ENCODE measurements at regions not wholly inside any gene's neighbourhood (a gene's known extent, or its start where the extent isn't known, plus 50 kb on each side); places are given as distances from the start of the nearest gene placed in this dataset.
"Not testable (repeated sequence)": the region's sequence is repeated elsewhere in the genome, so short reads cannot be mapped to it uniquely, and the experiment has no call there.

DNA sequence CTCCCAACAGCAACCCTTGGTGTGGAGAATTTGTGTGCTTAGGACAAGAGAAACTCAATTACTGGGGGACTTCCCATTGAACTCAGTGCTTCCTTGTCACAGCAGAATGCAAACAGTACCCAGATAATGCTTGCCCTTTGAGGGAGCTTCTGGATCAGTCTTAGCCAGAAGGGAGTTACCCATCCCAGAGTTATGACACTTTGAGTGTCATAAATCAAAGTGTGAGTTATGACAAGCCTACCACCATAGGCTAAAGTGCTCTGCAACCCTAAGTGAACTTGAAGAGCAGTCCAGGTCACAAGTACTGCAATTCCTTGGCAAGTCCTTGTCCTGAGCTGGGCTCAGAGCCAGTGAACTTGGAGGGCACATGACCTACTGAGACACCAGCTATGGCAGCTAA lies 1513.9 kb upstream of the PCDH10 start:
- Mint-ChIP-seq H3K27ac (no peak overlapping the region), H3K36me3 (no peaks in the 10 kb centered on the region), H3K27me3 (no peaks in the 10 kb centered on the region), H3K9me3 (peaks cover 6 to 11% (median 8%) of the 10 kb centered on the region in 3 donors), H3K4me3 (no peak overlapping the region), H3K4me1 (no peaks in the 10 kb centered on the region)

GRCh38 chr4:131638781-131639180 lies 1510.3 kb upstream of the PCDH10 start:
- Mint-ChIP-seq H3K36me3 (no peaks in the 10 kb centered on the region), H3K27me3 (no peaks in the 10 kb centered on the region), H3K9me3 (peaks cover 6 to 14% (median 7%) of the 10 kb centered on the region in 3 donors), H3K4me1 (no peaks in the 10 kb centered on the region), H3K4me3 (no peak overlapping the region), H3K27ac (no peak overlapping the region)

DNA sequence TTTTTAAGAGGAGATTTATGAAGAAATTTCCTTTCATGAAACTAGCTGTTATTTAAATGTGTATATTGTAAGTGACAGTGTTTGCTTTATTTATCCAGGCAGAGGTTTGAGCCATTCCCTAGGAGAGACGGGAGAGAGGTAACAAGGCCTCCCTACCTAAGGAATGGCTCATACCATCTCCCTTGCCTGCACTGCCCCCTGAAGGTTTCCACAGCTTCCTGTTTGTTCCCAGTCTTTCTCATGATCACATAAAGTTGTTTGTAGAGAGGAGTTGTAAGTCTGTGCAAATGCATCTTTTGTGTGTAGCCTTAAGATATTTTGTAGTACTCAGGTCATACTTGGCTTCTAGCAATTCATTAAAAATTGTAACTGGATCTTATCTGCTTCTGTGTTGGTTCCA lies 1504.5 kb upstream of the PCDH10 start:
- Mint-ChIP-seq H3K27me3 (no peaks in the 10 kb centered on the region), H3K4me1 (no peaks in the 10 kb centered on the region), H3K27ac (no peak overlapping the region), H3K4me3 (no peak overlapping the region), H3K9me3 (peaks cover 0 to 14% (median 0%) of the 10 kb centered on the region in 3 donors), H3K36me3 (no peaks in the 10 kb centered on the region)

DNA sequence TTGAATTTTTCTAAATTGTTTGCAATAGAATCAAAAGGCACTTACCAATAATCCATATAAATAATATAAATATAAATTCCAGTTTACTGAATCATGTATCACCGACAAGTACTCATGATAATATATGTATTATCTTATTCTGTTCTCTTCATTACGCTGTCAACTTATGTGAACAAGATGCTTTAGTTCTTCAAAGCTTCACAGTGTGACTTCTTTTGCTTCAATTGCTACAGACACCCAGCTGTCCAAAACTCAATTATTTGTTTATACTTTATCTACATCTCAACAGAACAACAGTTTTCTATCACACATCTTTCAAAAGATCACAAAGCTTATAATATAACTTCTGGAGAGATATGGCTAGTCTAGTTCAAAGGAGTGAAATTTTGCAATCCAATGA lies 1499.9 kb upstream of the PCDH10 start:
- H3K4me1 Mint-ChIP-seq, result peaks cover 0 to 2% (median 0%) of the 10 kb centered on the region in 3 donors
- H3K4me3 Mint-ChIP-seq, result no peak overlapping the region
- no peak overlapping the region for H3K27ac Mint-ChIP-seq
- H3K27me3 Mint-ChIP-seq, result no peaks in the 10 kb centered on the region
- H3K9me3 Mint-ChIP-seq, result peaks cover 0 to 4% (median 2%) of the 10 kb centered on the region in 3 donors
- no peaks in the 10 kb centered on the region for H3K36me3 Mint-ChIP-seq

DNA sequence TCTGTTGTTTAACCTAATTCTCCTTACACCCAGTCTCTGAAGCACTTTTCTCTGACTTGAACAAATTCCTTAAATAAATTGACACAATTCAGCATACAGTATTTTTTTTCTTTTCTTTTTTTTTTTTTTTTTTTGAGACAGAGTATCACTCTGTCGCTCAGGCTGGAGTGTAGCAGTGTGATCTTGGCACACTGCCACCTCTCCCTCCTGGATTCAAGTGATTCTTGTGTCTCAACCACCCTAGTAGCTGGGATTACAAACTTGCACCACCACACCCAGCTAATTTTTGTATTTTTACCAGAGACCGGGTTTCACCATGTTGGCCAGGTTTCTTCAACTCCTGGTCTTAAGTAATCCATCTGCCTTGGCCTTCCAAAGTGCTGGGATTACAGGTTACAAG lies 1498.1 kb upstream of the PCDH10 start:
- Mint-ChIP-seq H3K27ac (no peak overlapping the region), H3K27me3 (no peaks in the 10 kb centered on the region), H3K36me3 (no peaks in the 10 kb centered on the region), H3K4me3 (no peak overlapping the region), H3K4me1 (peaks cover 0 to 2% (median 0%) of the 10 kb centered on the region in 3 donors), H3K9me3 (peaks cover 0 to 4% (median 2%) of the 10 kb centered on the region in 3 donors)

DNA sequence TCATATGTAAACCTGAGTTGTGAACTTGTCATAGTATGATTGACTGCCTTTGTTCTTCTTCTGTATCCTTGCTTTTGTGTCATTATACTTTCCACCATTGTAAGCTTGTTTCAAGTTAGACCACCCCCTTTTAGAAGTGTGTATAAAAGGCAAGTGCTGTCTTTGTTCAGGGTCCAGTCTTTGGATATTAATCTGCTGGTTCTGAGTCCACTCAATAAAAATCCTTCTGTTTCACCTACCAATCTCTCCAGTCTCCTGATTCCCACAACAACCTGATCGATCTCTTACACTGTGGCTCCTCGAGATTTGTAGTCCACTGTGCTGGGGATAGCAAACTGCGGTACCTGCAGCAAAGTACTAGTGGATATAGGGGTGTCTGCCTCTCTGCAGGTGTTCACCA lies 1465.8 kb upstream of the PCDH10 start:
- peaks cover 2 to 15% (median 3%) of the 10 kb centered on the region in 3 donors for H3K9me3 Mint-ChIP-seq

DNA sequence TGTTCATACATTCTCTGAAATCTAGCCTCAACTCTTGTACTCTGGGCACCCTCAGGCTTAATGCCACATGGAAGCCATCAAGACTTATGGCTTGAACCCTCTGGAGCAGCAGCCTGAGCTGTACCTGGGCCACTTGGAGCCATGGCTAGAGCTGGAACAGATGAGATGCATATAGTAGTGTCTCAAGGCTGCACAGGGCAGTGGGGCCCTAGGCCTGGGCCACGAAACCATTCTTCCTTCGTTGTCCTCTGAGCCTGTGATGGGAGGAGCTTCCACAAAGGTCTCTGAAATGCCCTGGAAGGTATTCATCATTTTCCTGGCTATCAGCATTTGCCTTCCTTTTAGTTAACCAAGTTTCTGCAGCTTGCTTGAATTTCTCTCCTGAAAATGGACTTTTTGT lies 1427.2 kb upstream of the PCDH10 start:
- no peak overlapping the region for H3K4me3 Mint-ChIP-seq
- H3K36me3 Mint-ChIP-seq, result no peaks in the 10 kb centered on the region
- H3K4me1 Mint-ChIP-seq, result no peaks in the 10 kb centered on the region
- no peak overlapping the region for H3K27ac Mint-ChIP-seq
- H3K27me3 Mint-ChIP-seq, result no peaks in the 10 kb centered on the region
- peaks cover 0 to 3% (median 2%) of the 10 kb centered on the region in 3 donors for H3K9me3 Mint-ChIP-seq

More for the DNA sequence above, 1465.8 kb upstream of the PCDH10 start:
- H3K36me3 Mint-ChIP-seq, H3K4me3 Mint-ChIP-seq, H3K27me3 Mint-ChIP-seq, H3K27ac Mint-ChIP-seq, H3K4me1 Mint-ChIP-seq: not testable (repeated sequence)

DNA sequence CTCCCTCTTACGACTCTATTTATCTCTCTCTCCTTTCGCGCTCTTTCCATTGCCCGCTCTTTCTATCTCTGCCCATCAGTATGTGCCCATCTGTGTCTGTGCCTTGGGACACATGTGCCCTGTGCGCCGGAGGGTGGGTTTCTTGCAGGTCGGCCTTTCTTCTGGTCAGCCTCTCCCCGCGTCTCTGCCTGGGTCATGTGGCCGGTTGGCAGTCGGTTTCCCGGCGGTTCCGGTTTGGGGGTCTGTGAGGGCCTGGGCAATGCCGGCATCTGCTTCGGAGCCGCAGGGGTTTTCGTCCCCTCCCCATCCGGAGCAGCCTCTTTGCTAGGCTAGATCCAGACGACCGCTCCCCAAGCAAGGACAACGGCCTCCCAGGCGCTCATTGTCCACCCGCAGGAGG lies 1426.0 kb upstream of the PCDH10 start:
- H3K4me3 Mint-ChIP-seq, H3K36me3 Mint-ChIP-seq, H3K4me1 Mint-ChIP-seq, H3K27me3 Mint-ChIP-seq, H3K27ac Mint-ChIP-seq, H3K9me3 Mint-ChIP-seq: not testable (repeated sequence)

DNA sequence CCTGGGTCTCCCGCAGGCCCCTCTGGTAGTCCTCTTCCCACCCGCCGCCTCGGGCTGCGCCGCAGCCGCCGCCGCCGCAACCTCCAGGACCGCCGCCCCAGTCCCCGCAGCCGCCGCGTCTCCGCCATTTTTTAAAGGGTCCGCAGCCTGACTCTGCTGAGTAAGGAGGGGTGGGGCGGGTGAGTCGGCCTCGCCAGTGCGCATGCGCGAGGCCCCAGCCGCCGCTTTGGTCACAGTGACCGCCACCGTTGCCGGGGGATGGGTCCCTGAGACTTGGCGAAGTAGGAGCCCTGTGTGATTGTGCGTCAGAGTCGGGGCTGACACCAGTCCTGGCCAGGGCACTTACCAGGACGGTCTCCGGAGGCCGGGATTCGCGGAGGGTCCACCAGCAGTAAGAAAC lies 1424.2 kb upstream of the PCDH10 start:
- not testable (repeated sequence) for H3K27me3 Mint-ChIP-seq, H3K27ac Mint-ChIP-seq, H3K36me3 Mint-ChIP-seq, H3K4me1 Mint-ChIP-seq, H3K9me3 Mint-ChIP-seq, H3K4me3 Mint-ChIP-seq

- H3K27me3 Mint-ChIP-seq, H3K9me3 Mint-ChIP-seq, H3K36me3 Mint-ChIP-seq, H3K4me1 Mint-ChIP-seq, H3K27ac Mint-ChIP-seq, H3K4me3 Mint-ChIP-seq: not testable (repeated sequence)
These were observed 1423.6 kb upstream of the PCDH10 start for GRCh38 chr4:131725521-131725920.

DNA sequence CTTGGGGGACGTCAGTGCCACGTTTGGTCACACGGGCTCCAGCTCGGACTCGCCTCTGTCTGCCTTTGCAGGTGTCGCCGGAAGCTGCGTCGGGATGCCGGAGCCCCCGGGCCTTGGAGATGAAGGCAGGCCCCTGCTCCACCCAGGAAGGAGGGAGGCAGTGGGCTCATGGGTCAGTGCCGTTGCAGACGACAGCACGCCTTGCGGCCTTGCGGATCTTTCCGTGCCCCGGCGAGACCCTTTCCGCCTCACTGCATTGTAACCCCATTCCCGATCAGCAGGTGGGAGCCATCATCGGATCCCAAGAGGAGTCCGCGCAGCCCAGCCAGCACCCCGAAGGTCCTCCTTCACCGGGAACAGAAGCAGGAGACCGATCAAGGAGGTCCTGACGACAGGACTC lies 1422.2 kb upstream of the PCDH10 start:
- not testable (repeated sequence) for H3K9me3 Mint-ChIP-seq, H3K27ac Mint-ChIP-seq, H3K36me3 Mint-ChIP-seq, H3K4me1 Mint-ChIP-seq, H3K27me3 Mint-ChIP-seq, H3K4me3 Mint-ChIP-seq

DNA sequence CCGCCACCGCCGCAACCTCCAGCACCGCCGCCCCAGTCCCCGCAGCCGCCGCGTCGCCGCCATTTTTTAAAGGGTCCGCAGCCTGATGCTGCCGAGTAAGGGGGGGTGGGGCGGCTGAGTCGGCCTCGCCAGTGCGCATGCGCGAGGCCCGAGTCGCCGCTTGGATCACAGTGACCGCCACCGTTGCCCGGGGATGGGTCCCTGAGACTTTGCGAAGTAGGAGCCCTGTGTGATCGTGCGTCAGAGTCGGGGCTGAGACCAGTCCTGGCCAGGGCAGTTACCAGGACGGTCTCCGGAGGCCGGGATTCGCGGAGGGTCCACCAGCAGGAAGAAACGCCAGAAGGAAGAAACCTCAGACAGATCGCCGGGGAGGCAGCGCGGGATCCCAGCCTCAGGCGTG lies 1421.7 kb upstream of the PCDH10 start:
- not testable (repeated sequence) for H3K4me3 Mint-ChIP-seq, H3K27ac Mint-ChIP-seq, H3K36me3 Mint-ChIP-seq, H3K9me3 Mint-ChIP-seq, H3K4me1 Mint-ChIP-seq, H3K27me3 Mint-ChIP-seq

DNA sequence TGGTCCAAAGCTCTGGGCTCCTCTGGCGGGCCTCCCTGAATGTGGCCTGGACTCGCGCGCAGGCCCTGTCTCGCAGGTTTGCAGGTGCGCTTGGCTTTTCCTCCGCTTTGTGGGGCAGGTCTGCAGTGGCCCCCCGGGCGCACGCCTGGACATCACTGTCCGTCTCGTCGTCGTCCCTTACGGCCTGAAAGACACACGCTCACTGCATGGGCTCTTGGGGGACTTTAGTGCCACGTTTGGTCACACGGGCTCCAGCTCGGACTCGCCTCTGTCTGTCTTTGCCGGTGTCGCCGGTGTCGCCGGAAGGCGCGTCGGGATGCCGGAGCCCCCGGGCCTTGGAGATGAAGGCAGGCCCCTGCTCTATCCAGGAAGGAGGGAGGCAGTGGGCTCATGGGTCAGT lies 1419.9 kb upstream of the PCDH10 start:
- not testable (repeated sequence) for H3K27ac Mint-ChIP-seq, H3K27me3 Mint-ChIP-seq, H3K9me3 Mint-ChIP-seq, H3K4me1 Mint-ChIP-seq, H3K4me3 Mint-ChIP-seq, H3K36me3 Mint-ChIP-seq

DNA sequence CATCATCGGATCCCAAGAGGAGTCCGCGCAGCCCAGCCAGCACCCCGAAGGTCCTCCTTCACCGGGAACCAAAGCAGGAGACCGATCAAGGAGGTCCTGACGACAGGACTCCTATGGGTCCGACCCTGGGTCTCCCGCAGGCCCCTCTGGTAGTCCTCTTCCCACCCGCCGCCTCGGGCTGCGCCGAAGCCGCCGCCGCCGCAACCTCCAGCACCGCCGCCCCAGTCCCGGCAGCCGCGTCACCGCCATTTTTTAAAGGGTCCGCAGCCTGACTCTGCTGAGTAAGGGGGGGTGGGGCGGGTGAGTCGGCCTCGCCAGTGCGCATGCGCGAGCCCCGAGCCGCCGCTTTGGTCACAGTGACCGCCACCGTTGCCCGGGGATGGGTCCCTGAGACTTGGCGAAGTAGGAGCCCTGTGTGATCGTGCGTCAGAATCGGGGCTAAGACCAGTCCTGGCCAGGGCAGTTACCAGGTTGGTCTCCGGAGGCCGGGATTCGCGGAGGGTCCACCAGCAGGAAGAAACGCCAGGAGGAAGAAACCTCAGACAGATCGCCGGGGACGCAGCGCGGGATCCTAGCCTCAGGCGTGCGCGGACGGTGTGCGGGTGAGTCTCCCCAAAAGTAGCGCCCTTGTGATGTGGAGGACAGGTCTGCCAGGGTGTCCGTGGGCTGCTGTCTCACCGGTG lies 1419.2 kb upstream of the PCDH10 start:
- not testable (repeated sequence) for H3K27ac Mint-ChIP-seq, H3K36me3 Mint-ChIP-seq, H3K4me3 Mint-ChIP-seq, H3K27me3 Mint-ChIP-seq, H3K9me3 Mint-ChIP-seq, H3K4me1 Mint-ChIP-seq

DNA sequence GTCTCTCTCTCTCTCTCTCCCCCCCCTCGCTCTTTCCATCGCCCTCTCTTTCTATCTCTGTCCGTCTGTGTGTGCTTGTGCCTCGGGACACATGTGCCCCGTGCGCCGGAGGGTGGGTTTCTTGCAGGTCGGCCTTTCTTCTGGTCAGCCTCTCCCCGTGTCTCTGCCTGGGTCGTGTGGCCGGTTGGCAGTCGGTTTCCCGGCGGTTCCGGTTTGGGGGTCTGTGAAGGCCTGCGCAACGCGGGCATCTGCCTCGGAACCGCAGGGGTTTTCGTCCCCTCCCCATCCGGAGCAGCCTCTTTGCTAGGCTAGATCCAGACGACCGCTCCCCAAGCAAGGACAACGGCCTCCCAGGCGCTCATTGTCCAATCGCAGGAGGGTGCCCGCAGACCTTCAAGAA lies 1418.5 kb upstream of the PCDH10 start:
- H3K4me3 Mint-ChIP-seq, H3K27ac Mint-ChIP-seq, H3K4me1 Mint-ChIP-seq, H3K36me3 Mint-ChIP-seq, H3K27me3 Mint-ChIP-seq, H3K9me3 Mint-ChIP-seq: not testable (repeated sequence)

GRCh38 chr4:131732034-131732630 lies 1417.0 kb upstream of the PCDH10 start:
- not testable (repeated sequence) for H3K9me3 Mint-ChIP-seq, H3K27me3 Mint-ChIP-seq, H3K4me1 Mint-ChIP-seq, H3K4me3 Mint-ChIP-seq, H3K36me3 Mint-ChIP-seq, H3K27ac Mint-ChIP-seq

GRCh38 chr4:131734321-131734720 lies 1414.8 kb upstream of the PCDH10 start:
- H3K9me3 Mint-ChIP-seq, H3K27ac Mint-ChIP-seq, H3K36me3 Mint-ChIP-seq, H3K4me3 Mint-ChIP-seq, H3K4me1 Mint-ChIP-seq, H3K27me3 Mint-ChIP-seq: not testable (repeated sequence)

Data from IgD-negative memory B cell (primary cell).